22Rv1 (cell line): ENCODE measurements at regions not wholly inside any gene's neighbourhood (a gene's known extent, or its start where the extent isn't known, plus 50 kb on each side); places are given as distances from the start of the nearest gene placed in this dataset.

ENCODE experiments used
- ZFX ChIP-seq: fragments of 450-650 bp; IDR thresholded peaks from 2 replicates; pipeline ENCODE4 v1.6.1; 2017; ENCODE audit warnings: antibody characterized with exemption, borderline replicate concordance
- TF ChIP-seq, protein P1 (sequence below): fragments of 450-650 bp; IDR thresholded peaks from 2 replicates; pipeline ENCODE4 v1.5.1; 2017; ENCODE audit warnings: mild to moderate bottlenecking

DNA sequence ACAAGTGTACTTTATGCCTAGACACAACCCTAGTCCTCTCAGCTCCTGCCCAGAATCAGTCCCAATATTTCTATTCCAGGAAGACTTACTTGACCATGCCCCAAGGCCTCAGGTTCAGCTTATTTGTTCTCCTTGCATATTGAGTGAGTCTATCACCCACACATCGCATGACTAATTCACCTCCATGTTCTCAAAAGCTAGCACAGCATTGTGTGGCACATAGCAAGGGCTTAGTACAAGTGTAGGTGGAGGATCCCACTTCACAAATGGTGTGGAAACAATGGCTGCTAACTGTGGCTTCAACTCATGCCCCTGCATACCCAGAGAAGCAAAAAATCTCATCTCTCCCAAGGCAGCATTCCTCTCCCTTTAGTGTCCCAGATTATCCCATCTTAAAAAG, 602.6 kb upstream of the API5 start:
- TF ChIP-seq, protein P1, sequence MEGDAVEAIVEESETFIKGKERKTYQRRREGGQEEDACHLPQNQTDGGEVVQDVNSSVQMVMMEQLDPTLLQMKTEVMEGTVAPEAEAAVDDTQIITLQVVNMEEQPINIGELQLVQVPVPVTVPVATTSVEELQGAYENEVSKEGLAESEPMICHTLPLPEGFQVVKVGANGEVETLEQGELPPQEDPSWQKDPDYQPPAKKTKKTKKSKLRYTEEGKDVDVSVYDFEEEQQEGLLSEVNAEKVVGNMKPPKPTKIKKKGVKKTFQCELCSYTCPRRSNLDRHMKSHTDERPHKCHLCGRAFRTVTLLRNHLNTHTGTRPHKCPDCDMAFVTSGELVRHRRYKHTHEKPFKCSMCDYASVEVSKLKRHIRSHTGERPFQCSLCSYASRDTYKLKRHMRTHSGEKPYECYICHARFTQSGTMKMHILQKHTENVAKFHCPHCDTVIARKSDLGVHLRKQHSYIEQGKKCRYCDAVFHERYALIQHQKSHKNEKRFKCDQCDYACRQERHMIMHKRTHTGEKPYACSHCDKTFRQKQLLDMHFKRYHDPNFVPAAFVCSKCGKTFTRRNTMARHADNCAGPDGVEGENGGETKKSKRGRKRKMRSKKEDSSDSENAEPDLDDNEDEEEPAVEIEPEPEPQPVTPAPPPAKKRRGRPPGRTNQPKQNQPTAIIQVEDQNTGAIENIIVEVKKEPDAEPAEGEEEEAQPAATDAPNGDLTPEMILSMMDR, result no peak
- TF ChIP-seq ZFX, result no peak
